Sigmoid colon (tissue), 4 donors: ENCODE measurements at regions not wholly inside any gene's neighbourhood (a gene's known extent, or its start where the extent isn't known, plus 50 kb on each side); places are given as distances from the start of the nearest gene placed in this dataset.

Experiments used
- EP300 ChIP-seq, 4 donors: sonication (generic); formaldehyde crosslinking; IDR thresholded peaks; one replicate each; pipeline ENCODE4 v1.6.1; 2017; ENCODE audit warnings: antibody characterized with exemption in 4 of 4
- POLR2A ChIP-seq, 2 donors: fragments of 450-650 bp; IDR thresholded peaks; one replicate each; pipeline ENCODE4 v1.6.1; 2016; ENCODE audit warnings: antibody characterized with exemption in 2 of 2, mild to moderate bottlenecking in 2 of 2, moderate library complexity in 2 of 2
- POLR2AphosphoS5 ChIP-seq, 4 donors: sonication (generic); formaldehyde crosslinking; IDR thresholded peaks; one replicate each; pipeline ENCODE4 v1.6.1; 2017; ENCODE audit warnings: antibody characterized with exemption in 4 of 4
- TF ChIP-seq, protein P1 (sequence below), 4 experiments: fragments of 450-650 bp in 3 of 4; fragments of 200-600 bp in 1 of 4; IDR thresholded peaks; one replicate each; pipeline ENCODE4 v1.5.1; 2016 to 2019; ENCODE audit warnings: antibody characterized with exemption in 4 of 4, mild to moderate bottlenecking in 3 of 4, moderate library complexity in 2 of 4

DNA sequence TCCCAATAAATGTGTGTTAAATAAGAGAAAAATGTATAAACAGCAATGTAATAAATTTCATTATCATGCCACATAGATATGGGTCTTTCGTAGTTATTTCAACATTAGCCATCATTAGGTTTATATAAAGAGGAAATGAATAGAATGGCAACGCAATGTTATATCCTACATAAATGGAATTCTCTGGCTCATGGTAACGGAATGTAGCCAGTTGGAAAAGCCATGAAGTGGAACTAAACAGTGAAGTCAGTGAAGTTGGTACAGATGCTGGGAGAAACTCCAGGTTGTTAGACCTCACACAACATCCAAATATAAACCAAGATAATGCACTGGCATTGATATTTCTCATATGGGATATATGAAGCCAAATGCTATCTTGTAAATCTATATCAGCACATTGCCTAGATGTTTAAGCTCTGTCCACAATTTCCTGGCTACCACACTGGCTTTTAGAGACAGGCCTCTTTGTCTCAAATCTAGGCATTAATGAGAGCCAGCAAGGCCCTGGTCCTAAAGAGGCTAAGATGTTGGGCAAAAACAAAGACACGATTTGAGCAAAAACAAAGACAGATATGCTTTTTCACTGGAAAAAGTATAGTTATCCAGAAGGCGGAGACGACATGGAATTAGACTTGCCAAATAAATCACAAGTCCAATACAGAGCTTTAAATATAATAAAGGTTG is 861.0 kb downstream of the RPS29 start:
- TF ChIP-seq POLR2AphosphoS5 (IDR thresholded peaks at IDR 0.05), result no peak
- TF ChIP-seq, protein P1, sequence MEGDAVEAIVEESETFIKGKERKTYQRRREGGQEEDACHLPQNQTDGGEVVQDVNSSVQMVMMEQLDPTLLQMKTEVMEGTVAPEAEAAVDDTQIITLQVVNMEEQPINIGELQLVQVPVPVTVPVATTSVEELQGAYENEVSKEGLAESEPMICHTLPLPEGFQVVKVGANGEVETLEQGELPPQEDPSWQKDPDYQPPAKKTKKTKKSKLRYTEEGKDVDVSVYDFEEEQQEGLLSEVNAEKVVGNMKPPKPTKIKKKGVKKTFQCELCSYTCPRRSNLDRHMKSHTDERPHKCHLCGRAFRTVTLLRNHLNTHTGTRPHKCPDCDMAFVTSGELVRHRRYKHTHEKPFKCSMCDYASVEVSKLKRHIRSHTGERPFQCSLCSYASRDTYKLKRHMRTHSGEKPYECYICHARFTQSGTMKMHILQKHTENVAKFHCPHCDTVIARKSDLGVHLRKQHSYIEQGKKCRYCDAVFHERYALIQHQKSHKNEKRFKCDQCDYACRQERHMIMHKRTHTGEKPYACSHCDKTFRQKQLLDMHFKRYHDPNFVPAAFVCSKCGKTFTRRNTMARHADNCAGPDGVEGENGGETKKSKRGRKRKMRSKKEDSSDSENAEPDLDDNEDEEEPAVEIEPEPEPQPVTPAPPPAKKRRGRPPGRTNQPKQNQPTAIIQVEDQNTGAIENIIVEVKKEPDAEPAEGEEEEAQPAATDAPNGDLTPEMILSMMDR (IDR thresholded peaks at IDR 0.05), result no peak
- TF ChIP-seq POLR2A (IDR thresholded peaks at IDR 0.05), result no peak
- no peak for TF ChIP-seq EP300 (IDR thresholded peaks at IDR 0.05)
